NT2/D1 (cell line): ENCODE measurements at regions not wholly inside any gene's neighbourhood (a gene's known extent, or its start where the extent isn't known, plus 50 kb on each side); places are given as distances from the start of the nearest gene placed in this dataset.

Experiments
- DNase-seq: peaks from one replicate; pipeline ENCODE4 v3.0.0-alpha.2; 2011; ENCODE audit warnings: low read depth, low spot score
- H3K27me3 ChIP-seq: 2 replicates; pipeline ENCODE4 v1.6.0; 2011; ENCODE audit warnings: mild to moderate bottlenecking; ENCODE audit not compliant: insufficient read length, insufficient read depth
- H3K36me3 ChIP-seq: 2 replicates; pipeline ENCODE4 v1.6.1; 2011; ENCODE audit warnings: mild to moderate bottlenecking, low read length, mixed read lengths; ENCODE audit not compliant: insufficient read depth, insufficient read length
- H3K4me1 ChIP-seq: 2 replicates; pipeline ENCODE4 v1.5.1; 2011; ENCODE audit not compliant: insufficient read depth, insufficient read length
- H3K4me3 ChIP-seq: 2 replicates; pipeline ENCODE4 v1.5.1; 2011; ENCODE audit warnings: low read depth; ENCODE audit not compliant: insufficient read length
- H3K9ac ChIP-seq: 2 replicates; pipeline ENCODE4 v1.6.0; 2011; ENCODE audit warnings: low read depth; ENCODE audit not compliant: insufficient read length
- H3K9me3 ChIP-seq: 2 replicates; pipeline ENCODE4 v1.5.1; 2011; ENCODE audit warnings: mild to moderate bottlenecking, low read length; ENCODE audit not compliant: insufficient read depth
- SUZ12 ChIP-seq: IDR thresholded peaks from 2 replicates; pipeline ENCODE4 v1.6.1; 2011; ENCODE audit not compliant: insufficient read length, insufficient read depth; ENCODE audit errors: extremely low read depth
- YY1 ChIP-seq: IDR thresholded peaks from 2 replicates; pipeline ENCODE4 v1.6.1; 2011; ENCODE audit not compliant: insufficient read length, insufficient read depth
- ZNF274 ChIP-seq: IDR thresholded peaks from 2 replicates; pipeline ENCODE4 v1.6.1; 2011; ENCODE audit warnings: mild to moderate bottlenecking, low read depth, low read length

DNA sequence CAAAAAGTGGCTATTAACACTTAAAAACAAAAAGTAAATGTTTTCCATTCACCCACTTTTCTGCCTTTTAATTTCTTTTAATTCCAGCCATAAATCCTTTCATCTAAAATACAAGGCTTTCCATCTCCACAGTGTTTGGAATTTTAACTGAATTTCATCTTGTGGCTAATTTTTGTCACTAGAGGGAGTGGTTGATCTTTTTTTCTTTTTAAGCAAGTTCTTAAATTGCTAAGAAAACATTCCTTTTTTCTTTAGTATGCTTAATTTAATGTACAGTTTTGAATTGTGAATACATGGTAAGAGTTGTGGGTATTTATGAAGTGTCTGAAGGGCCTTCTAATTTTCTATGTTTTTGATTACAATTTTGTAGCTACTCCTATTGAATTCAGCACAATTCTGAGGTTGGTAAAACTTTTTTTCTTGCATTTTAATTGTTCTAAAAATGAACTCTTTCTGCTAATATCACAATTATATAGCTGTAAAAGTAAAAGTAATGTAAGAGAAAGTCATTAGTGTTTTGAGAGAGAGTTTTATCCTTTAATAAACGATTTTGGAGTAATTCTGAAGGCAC, 54.9 kb upstream of the ANK3 start:
- Histone ChIP-seq H3K9ac (no peak overlapping the region), H3K4me3 (no peak overlapping the region), H3K9me3 (no peaks in the 10 kb centered on the region), H3K36me3 (no peaks in the 10 kb centered on the region), H3K4me1 (no peaks in the 10 kb centered on the region), H3K27me3 (no peaks in the 10 kb centered on the region)
- TF ChIP-seq ZNF274, result no peak
- TF ChIP-seq SUZ12, result no peak
- TF ChIP-seq YY1, result no peak
- no peak for DNase-seq

DNA sequence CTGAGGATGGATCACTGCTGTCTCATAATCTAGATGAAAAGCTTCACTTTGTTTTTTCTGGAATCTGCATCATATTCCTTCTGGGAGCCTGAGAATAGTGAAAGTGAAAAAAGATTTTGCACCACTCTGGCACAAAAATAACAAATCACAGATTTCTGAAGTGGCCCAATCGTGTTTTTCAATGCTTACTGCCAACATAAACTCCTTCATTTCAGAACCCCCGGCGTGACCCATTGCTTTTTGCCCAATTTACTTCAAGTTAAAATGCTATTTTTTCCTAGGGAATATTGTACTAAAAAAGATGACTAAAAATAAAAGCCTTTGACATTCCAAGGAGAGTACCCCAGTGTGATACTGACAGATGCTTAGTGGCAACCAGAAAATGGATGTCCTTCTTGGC, 53.7 kb upstream of the ANK3 start:
- H3K4me1 ChIP-seq, result no peaks in the 10 kb centered on the region
- no peak overlapping the region for H3K4me3 ChIP-seq
- no peak for TF ChIP-seq SUZ12
- TF ChIP-seq YY1, result no peak
- no peak for TF ChIP-seq ZNF274
- no peak overlapping the region for H3K9ac ChIP-seq
- H3K36me3 ChIP-seq, result no peaks in the 10 kb centered on the region
- H3K27me3 ChIP-seq, result no peaks in the 10 kb centered on the region
- no peak for DNase-seq
- H3K9me3 ChIP-seq, result no peaks in the 10 kb centered on the region

DNA sequence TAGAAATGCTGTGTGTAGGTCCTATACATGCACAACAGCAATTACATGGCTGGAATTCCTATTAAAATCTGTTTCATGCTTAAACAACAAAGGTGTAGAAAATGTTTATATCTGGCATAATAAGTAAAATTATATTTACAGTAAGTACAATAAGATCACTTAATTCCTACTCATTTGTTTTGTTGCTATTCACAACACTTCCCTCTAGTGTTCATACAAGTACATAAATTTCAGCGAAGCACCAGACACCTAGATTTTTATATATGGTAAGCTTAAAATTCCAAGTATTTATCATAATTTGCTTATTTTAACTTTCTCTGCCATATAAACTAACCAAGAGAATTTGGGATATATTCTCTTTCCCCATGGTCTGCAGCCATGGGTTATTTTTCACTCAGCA, 51.8 kb upstream of the ANK3 start:
- Histone ChIP-seq H3K4me1 (no peaks in the 10 kb centered on the region), H3K9me3 (no peaks in the 10 kb centered on the region), H3K9ac (no peak overlapping the region), H3K4me3 (no peak overlapping the region), H3K36me3 (no peaks in the 10 kb centered on the region), H3K27me3 (no peaks in the 10 kb centered on the region)
- no peak for DNase-seq
- TF ChIP-seq YY1 (no peak), SUZ12 (no peak), ZNF274 (no peak)

DNA sequence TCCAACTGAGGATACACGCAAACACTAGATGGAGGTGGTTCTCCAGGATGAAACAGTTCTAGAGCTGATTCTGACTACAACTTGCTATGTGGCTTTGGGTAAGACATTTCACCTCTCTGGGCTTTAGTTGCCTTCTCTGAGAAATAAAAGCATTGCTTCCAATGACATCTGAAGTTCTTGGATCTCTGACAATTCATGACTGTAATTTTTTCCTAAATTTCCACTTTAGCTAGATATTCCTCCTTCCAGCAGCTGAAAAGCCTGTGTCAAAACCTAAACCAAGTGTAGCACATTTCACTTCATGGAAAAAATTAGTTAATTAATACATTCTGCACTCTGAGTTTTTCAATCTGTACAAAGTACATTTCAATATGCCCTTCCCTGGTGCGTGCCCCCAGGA, 50.0 kb upstream of the ANK3 start:
- no peaks in the 10 kb centered on the region for H3K9me3 ChIP-seq
- TF ChIP-seq ZNF274 (no peak), YY1 (no peak), SUZ12 (no peak)
- no peaks in the 10 kb centered on the region for H3K4me1 ChIP-seq
- DNase-seq, result no peak
- H3K9ac ChIP-seq, result no peak overlapping the region
- H3K36me3 ChIP-seq, result no peaks in the 10 kb centered on the region
- H3K27me3 ChIP-seq, result no peaks in the 10 kb centered on the region
- no peak overlapping the region for H3K4me3 ChIP-seq
